RPMI7951 (cell line): ENCODE measurements at regions not wholly inside any gene's neighbourhood (a gene's known extent, or its start where the extent isn't known, plus 50 kb on each side); places are given as distances from the start of the nearest gene placed in this dataset.

ENCODE experiments used
- DNase-seq: peaks from one replicate; pipeline ENCODE4 v3.0.0-alpha.2; 2012; ENCODE audit warnings: low read depth

DNA sequence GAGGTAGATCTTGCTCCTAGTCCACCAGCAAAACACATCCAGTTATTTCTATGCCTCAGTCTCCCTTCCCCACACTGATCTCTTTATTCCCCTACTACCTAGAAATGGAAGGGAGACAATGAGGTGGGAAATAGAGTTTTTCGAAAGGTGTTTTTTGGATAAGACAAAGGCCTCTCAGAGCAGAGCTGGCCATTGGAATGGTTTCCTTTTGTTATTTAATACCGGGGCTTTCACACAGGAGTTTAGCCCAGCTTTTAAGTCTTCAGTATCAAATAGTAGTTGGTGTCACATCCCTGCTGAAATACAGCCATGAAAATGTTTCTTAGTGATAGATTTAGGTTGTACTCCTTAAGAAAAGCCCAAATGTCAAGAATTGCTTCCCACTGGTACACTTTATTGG, 65.4 kb upstream of the B3GAT1 start:
- no peak for DNase-seq

DNA sequence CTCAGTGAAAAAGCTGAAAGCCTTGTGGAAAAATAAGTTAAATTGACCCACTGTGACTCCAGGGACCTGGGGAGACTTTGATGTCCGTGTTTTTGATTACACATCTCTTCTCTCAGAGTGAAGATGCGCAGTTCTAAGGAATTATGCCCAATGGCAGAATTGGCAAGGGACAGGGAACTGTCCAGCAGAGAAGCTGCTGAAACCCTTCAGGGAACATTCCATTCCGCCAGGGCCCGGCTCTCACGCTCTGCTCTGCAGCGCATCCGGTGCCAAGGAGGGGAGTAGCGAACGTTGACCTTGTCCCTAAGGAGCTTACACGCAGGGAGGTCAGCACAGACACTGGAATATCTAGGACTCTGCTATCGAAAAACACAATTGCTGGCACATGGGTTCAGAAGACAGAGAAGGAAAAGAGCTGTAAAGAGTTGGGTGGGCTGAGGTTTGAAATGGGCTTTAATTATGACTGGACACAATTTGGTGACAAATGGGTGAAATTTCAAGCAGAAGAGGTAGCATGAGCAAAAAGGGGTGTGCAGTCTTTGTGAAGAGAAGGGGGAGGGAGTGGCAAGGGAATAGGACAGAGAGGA, 64.5 kb upstream of the B3GAT1 start:
- DNase-seq: no peak

DNA sequence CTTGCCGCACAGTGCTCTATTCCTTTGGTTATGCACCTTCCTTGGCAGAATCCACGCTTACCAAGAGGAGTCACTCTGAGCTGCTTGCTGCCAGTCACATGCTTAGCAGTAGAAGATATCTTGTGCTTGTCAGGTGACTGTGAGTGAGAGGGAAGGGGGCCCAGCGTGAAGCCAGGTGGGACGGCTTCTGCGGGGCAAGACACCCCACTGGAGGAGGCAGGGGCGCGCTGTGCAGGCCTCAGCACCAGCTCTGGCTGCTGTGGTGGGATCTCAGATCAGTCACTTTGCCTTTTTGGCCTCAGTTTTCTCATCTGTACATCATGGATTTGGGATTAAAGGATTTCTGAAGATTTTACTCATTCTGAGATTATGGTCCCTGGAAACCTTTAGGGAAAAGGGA, 63.9 kb upstream of the B3GAT1 start:
- no peak for DNase-seq

DNA sequence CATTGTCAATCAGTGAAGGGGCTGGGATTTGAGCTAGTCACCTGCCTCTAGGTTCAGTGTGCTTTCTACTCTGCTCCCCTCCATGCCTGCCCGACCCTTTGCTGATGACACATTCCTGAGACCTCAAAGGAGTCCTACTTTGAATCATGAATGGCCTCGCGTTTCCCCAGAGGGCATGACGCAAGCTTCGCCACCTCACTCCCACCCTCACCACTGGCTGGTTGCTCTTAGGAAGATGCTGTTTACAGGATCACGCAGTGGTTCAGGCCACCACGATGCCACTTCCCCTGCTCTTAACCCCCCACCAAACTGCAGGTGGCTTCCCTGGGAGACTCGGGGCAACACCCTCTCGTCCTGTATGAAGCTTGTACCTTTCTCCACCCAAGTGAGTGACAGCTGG, 62.9 kb upstream of the B3GAT1 start:
- DNase-seq: no peak

DNA sequence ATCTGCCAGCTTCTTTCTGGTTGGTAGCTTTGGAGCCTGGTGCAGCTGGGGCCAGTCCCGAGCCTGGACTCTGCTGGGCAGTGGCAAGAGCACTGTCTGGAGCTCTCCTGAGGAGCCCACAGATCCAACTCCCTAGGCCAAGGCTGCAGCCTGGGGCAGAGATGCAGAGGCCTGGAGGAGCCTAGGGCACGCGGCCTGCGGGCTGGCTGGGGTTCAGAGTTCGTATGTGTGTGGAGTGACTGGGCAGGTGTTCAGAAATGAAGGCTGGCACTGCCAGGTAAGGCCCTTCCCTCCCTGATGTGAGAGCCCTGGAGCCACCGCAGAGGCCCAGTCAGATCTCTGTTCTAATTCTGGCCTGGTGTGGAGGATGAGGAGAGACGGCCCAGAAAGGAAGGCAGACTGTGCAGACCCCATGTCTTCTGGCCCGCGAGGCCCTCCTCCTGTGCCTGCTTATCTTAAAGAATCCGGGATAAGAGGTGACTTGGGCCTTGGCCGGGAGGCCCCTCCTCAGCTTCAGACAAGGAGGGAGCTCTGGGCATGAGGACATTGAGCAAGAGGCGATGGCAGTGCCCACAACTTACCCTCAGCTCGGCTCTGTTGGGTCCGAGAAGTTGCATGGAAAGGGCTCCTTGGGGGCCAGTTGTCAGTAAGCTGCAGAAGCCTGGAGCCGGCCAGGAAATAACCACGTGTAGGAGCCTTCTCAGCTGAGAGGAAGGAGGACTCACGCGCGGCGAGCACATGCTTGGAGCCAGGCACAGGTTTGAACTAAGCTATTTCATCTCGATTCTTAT, 62.2 kb upstream of the B3GAT1 start:
- DNase-seq: no peak

DNA sequence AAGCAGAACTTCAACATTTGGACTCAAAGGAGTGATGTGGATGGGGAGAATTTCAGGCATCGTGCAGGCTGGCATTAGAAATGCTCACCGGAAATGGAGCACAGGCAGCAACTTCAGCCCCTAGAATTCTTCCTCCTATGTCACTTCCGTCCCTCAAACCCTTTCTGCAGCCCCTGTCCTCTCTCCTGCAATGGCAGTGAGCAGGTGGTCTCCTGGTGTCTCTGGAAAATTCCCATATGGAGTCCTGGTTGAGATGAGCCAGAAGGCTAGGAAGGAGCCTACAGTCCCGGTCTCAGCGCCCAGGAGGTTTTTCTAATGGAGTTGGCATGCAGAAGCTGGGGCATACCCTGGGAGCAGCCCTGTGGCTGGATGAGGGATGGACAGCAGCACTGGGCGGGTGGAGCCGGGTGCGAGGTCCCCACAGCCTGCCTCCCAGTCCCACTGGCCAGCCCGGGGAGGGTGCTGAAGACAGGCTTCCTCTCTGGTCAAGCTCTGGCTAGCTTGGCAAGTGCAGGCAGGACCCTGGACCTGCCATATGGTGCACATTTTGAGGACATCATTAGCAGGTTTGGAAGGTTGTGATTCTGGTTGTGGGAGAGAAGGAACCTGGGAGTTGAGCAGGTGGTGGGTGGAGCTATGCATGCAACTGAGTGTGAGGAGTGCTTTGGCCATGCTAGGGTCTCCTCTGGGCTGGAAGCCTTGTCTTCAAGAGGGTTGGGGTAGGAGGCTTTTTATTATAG, 59.8 kb upstream of the B3GAT1 start:
- DNase-seq: no peak

DNA sequence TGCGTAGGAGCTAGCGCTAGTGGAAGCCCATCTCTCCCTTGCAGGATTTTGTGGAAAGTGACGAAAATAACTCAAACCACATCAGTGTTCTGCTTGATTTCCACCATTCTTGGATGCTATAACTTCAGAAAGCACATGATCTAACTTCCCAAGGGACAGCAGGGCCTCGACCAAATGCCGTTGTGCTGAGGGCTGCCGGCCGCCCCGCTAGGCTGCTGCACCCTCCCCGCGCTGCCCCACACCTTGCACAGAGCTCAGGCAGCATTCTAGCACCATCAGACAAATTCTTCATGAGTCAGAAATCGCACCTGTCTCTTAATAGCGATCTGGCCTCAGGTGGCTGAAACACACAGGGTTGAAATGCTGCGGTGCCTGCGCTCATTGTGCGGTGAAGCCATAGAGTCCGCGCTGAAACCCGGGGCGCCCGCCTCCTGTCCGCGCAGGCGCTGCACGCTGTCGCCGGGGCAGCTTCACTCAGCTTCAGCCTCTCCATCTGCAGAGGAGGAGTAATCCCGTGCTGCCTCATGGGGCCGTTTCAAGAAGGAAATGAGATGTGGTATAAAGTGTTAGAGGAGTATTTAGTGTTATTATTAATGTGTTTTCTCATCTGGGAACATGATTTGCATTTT, 59.2 kb upstream of the B3GAT1 start:
- no peak for DNase-seq

DNA sequence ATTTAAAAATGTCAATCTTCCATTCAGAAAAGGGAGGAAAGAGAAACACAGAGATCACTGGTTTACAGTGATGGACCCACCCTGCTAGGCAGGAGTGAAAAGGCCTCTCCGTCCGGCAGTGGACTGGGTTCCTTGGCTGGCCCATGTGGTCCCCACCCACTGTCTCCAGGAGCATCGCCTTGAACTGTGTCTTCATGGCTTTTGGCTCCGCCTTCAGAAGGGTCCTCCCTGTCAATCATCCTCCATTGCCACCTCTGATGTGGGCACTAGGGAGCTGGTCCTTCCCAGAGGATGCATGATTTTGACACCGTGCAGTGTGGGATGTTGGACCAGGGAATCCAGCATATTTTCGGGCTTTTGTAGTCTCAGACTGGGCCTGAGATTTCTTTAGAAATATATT, 58.2 kb upstream of the B3GAT1 start:
- DNase-seq: no peak

DNA sequence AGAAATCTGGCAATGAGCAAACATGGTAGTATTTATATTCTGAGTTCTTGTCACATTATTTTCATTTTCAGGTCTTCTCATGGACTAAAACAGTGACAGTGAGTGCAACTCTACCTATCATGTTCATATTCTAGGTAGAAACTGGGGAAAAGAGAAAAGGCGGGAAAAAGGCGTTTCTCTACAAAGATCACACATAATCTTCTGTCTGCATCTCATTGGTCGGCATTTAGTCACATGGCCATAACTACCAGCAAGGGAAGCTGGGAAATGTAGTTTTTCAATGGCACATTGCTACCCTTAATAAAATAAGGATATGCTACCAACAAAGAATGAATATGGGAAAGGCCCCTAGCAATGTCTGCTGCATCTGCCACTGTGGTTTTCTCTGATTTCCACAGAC, 57.6 kb upstream of the B3GAT1 start:
- DNase-seq: no peak

DNA sequence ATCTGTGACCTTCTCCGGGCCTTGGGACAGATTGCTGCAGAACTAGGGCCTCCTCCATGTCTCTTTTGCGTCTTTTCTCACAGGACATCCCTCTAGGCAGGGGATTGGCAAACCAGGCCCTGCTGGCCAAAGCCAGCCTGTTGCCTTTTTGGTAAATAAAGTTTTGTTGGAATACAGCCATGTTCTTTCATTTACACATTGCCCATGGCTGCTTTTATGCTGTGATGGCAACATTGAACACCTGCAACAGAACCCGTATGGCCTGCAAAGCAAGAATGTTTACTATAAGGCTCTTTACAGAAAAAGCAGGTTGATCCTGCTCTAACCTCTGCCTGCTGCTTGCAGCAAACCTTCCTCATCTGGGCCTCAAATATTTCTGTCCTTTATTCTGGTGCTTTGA, 56.8 kb upstream of the B3GAT1 start:
- DNase-seq: no peak

DNA sequence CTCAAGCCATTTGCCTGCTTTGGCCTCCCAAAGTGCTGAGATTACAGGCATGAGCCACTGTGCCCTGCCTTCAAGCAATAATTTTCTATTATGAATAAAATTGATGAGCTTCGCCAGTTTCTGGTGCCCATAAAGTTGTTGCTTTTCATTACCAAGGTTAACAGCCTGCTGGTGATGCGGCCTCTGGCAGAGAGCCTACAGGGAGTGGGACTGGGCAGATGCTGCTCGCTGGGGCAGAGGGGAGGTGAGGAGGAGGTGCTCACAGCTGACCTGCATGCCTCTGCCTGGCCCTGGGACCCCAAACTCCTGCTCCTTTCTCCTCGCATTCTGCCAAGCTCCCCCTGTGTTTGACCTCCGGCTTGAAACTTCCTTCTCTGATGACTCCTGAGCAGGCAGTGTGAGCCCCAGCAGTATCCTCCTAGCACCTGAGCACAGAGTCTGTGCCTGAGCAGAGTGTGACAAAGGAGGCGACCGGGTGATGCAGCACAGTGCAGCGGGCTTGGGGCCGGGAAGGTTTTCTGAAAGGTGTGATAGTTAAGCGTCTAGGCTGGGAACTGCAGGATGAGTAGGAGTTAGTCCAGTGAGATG, 56.1 kb upstream of the B3GAT1 start:
- no peak for DNase-seq

DNA sequence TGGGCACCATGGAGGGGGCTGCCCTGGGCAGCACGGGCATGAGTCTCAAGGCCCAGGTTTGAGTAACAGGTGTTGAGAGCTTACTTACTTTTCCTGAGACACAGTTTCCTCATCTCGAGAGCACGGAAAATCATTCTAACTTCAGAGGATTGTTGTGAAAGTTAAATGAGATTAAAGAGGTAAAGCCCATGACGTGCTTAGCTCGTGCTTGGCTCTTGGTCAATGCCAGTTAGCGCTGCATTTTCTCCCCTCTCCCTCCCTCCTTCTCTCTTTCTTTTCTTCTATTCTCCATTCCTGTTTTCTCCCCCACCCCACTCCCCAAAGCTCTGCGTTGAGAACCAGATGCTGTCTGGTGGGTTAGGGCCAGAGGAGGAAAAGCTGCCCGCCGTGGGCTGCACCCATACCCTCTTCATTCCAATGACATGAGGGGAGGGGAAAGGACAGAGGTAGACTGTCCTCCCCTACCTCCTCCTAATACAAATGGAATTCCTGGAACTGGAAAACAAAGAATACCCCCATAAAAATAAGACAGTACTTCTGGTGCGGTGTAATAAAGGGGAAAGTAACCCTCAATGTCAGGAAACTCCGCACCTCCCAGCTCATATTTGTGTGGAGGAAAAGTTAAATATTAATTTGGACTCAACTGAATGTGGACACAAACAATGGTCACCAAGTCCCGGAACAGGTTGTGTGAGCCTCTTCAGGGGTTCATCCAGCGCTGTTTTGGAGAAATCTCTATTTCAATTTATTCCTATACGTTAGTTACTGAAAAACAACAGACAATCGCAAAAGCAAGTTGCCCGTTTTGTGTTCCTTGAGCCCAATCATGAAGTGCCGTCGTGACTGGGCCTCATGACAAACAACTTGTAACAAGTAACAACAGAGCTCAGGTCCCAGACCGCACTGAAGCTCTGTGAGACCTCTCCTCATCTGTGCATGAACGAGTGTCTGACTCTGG, 54.8 kb upstream of the B3GAT1 start:
- no peak for DNase-seq

DNA sequence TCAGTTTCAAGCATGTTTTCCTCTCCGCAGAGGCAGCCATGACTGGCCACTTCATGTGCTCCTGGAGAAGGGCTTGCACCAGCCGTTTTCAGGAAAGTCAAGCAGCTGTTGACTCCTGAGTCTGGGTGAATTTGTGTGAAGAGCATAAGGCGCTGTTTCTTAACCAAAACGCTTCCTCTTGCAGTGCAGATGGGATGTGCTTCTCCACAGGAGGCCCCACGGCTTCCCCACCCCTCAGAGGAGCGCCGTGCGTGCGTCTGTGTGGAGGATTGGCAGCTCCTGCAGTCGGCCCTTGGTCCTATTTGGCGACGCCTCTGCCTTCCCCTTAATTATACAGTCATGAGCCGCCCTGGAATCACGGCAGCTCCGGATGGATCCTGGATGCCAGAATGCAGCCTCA, 54.1 kb upstream of the B3GAT1 start:
- no peak for DNase-seq

DNA sequence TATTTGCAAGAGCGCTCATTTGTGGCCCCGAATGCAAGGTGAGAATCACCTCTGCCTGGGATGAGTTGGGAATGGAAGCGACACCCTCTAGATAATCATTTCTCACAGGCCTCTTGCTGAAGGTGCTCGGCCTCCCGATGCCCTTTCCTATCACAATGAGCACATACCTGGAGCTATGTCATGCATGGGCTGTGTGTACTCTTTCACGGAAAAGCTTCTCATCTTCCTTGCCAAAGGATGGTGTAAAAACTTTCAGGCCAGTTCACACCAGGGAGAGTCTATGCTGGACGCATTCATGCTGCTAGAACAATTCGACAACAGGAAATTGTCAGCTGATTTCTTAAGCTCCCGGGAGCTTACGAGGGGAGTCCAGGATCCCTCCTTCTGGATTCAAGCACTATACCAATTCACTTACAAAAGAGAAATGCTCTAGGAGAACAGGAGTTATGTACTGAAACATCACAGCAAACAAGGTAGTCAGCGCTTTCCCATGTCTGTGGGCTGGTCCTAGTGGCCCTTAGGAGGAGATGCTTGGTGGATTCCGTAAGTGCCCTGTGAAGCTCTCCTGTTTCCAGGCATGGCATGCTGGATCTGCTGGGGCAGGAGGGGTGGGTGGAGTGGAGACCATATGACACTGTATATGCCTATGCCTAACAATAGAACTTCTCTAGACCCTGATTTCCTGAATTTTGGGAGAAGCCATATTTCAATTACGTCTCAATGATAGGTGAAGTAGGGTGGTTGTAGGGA, 53.1 kb upstream of the B3GAT1 start:
- DNase-seq: no peak

DNA sequence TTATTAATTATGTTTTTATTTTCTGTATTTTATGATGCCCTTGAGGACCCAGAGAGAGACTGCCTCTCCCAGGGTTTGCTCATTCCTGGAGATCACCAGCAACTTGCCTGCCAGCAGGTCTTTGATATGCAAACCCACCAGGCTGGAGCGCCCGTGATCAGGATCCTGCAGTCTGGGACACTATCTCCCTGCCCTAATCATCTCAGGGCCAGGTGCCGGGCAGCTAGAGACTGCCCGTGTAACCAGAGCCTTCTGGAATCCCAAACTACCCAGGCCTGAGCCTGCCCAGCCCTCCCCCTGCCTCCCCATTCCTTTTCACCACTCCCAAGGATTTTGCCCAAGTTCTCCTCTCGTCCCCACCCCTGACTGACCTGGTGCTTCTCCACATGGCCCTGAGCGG, 52.2 kb upstream of the B3GAT1 start:
- no peak for DNase-seq

DNA sequence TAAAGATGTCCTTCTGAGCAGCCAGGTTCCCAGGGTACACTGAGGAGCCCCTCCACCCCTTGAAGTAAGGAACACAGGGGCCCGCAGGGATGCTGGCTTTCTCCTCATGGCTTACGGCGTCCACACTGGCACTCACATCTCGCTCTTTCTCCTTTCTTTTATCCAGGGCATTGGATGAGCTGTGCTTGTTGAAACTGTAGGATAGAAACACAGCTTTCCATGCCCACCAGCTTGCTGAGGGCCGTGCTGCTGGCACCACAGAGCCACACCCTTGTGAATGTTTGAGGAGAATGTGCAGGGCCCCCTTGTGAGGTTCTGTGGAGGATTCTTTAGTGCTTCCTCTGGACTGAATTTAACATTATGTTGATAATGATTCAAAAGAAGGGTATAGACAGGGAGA, 51.7 kb upstream of the B3GAT1 start:
- DNase-seq: no peak
